ENCODE measurements at regions not wholly inside any gene's neighbourhood (a gene's known extent, or its start where the extent isn't known, plus 50 kb on each side); places are given as distances from the start of the nearest gene placed in this dataset.

DNA sequence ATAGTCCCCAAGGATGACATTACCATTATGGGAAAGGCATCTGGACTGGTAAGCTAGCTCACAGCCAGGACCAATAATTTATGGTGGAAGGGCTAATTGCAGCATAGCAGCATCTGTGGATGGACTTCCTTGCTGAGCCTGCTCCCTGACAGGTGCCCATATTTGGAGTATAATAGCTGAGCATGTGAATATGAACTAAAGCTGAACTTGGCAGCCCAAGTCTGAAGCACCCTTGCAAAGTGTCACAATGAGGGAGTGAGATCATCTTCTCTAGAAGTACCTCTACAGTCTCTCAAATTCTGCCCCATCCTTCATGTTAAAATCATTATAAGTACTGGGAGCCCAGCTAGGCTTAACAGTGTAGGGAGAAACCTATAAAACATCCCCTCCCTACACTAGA lies 128.2 kb upstream of the INPP4B start:
- TF ChIP-seq, protein P1, sequence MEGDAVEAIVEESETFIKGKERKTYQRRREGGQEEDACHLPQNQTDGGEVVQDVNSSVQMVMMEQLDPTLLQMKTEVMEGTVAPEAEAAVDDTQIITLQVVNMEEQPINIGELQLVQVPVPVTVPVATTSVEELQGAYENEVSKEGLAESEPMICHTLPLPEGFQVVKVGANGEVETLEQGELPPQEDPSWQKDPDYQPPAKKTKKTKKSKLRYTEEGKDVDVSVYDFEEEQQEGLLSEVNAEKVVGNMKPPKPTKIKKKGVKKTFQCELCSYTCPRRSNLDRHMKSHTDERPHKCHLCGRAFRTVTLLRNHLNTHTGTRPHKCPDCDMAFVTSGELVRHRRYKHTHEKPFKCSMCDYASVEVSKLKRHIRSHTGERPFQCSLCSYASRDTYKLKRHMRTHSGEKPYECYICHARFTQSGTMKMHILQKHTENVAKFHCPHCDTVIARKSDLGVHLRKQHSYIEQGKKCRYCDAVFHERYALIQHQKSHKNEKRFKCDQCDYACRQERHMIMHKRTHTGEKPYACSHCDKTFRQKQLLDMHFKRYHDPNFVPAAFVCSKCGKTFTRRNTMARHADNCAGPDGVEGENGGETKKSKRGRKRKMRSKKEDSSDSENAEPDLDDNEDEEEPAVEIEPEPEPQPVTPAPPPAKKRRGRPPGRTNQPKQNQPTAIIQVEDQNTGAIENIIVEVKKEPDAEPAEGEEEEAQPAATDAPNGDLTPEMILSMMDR (IDR thresholded peaks at IDR 0.05 in 4 of 5, conservative IDR thresholded peaks at IDR 0.05 in 1 of 5) = no peak
- TF ChIP-seq POLR2A (IDR thresholded peaks at IDR 0.05) = no peak

All from gastrocnemius medialis (tissue), 4 donors.